Activated effector memory CD4-positive, alpha-beta T cell treated with Interleukin-2 at 50 U/mL for 16 hours (primary cell): ENCODE measurements at regions not wholly inside any gene's neighbourhood (a gene's known extent, or its start where the extent isn't known, plus 50 kb on each side); places are given as distances from the start of the nearest gene placed in this dataset.

Source experiments
- DNase-seq: peaks from one replicate; pipeline ENCODE4 v3.0.0-alpha.2; 2020

- no peak for DNase-seq
Measured at GRCh38 chr18:41617647-41618046, 337.4 kb upstream of the PIK3C3 start.

- no peak for DNase-seq
Measured at GRCh38 chr18:41613003-41613609, 341.9 kb upstream of the PIK3C3 start.

GRCh38 chr18:41604964-41605363, 350.1 kb upstream of the PIK3C3 start:
- DNase-seq: no peak

GRCh38 chr18:41602034-41602433, 353.0 kb upstream of the PIK3C3 start:
- no peak for DNase-seq

- no peak for DNase-seq
Measured at GRCh38 chr18:41600693-41601391, 354.2 kb upstream of the PIK3C3 start.

- DNase-seq: no peak
Measured at GRCh38 chr18:41599466-41599865, 355.6 kb upstream of the PIK3C3 start.

- no peak for DNase-seq
Measured at GRCh38 chr18:41594582-41594981, 360.5 kb upstream of the PIK3C3 start.

- no peak for DNase-seq
Measured at GRCh38 chr18:41593171-41593675, 361.8 kb upstream of the PIK3C3 start.

GRCh38 chr18:41587976-41588375, 367.1 kb upstream of the PIK3C3 start:
- DNase-seq: no peak

- no peak for DNase-seq
Measured at GRCh38 chr18:41585512-41585911, 369.5 kb upstream of the PIK3C3 start.

- no peak for DNase-seq
Measured at GRCh38 chr18:41579185-41579584, 375.8 kb upstream of the PIK3C3 start.

GRCh38 chr18:41577529-41577928, 377.5 kb upstream of the PIK3C3 start:
- no peak for DNase-seq

- DNase-seq: no peak
Measured at GRCh38 chr18:41576643-41577042, 378.4 kb upstream of the PIK3C3 start.

GRCh38 chr18:41569867-41570266, 385.2 kb upstream of the PIK3C3 start:
- DNase-seq: no peak

GRCh38 chr18:41561961-41562360, 393.1 kb upstream of the PIK3C3 start:
- DNase-seq: no peak

- DNase-seq: no peak
Measured at GRCh38 chr18:41558715-41559114, 396.3 kb upstream of the PIK3C3 start.

GRCh38 chr18:41553716-41554115, 401.3 kb upstream of the PIK3C3 start:
- no peak for DNase-seq

- DNase-seq: no peak
Measured at GRCh38 chr18:41548521-41549260, 406.3 kb upstream of the PIK3C3 start.

- no peak for DNase-seq
Measured at GRCh38 chr18:41545091-41545888, 409.7 kb upstream of the PIK3C3 start.

GRCh38 chr18:41543815-41544214, 411.2 kb upstream of the PIK3C3 start:
- DNase-seq: no peak

GRCh38 chr18:41540237-41540871, 414.7 kb upstream of the PIK3C3 start:
- DNase-seq: no peak

GRCh38 chr18:41538751-41539150, 416.3 kb upstream of the PIK3C3 start:
- DNase-seq: no peak

GRCh38 chr18:41537666-41538065, 417.4 kb upstream of the PIK3C3 start:
- DNase-seq: no peak
